Testis (tissue), 2 donors: ENCODE measurements at regions not wholly inside any gene's neighbourhood (a gene's known extent, or its start where the extent isn't known, plus 50 kb on each side); places are given as distances from the start of the nearest gene placed in this dataset.

ENCODE experiments used
- POLR2A ChIP-seq: fragments of 450-650 bp; IDR thresholded peaks from one replicate; pipeline ENCODE4 v1.6.1; 2017; ENCODE audit warnings: antibody characterized with exemption, mild to moderate bottlenecking, moderate library complexity
- TF ChIP-seq, protein P1 (sequence below), 3 experiments: fragments of 450-650 bp in 2 of 3; fragments of 200-600 bp in 1 of 3; sonication (generic) in 1 of 3; IDR thresholded peaks; one replicate each; pipeline ENCODE4 v1.5.1; 2016 to 2019; ENCODE audit warnings: antibody characterized with exemption in 3 of 3, mild to moderate bottlenecking in 2 of 3, moderate library complexity in 1 of 3

DNA sequence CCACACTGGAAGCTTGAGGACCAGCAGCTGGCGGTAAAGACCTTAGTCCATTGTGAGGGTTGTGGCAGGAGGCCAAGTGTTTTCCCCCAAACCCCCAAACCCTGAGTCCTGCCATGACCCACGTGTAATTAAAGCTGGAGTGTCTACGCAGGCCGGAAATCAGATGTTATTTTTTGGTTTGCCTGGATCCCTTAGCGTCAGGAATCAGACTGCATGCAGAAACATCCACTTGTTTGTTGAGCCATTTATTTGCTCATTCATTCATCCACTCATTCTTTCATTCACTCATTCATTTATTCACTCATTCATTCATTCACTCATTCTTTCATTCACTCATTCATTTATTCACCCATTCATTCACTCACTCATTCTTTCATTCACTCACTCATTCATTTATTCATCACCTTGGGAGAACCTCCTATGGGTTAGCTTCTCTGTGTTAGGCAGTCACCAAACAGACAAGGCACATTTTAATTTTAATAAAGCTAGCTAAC lies 313.1 kb downstream of the MAF start:
- TF ChIP-seq, protein P1, sequence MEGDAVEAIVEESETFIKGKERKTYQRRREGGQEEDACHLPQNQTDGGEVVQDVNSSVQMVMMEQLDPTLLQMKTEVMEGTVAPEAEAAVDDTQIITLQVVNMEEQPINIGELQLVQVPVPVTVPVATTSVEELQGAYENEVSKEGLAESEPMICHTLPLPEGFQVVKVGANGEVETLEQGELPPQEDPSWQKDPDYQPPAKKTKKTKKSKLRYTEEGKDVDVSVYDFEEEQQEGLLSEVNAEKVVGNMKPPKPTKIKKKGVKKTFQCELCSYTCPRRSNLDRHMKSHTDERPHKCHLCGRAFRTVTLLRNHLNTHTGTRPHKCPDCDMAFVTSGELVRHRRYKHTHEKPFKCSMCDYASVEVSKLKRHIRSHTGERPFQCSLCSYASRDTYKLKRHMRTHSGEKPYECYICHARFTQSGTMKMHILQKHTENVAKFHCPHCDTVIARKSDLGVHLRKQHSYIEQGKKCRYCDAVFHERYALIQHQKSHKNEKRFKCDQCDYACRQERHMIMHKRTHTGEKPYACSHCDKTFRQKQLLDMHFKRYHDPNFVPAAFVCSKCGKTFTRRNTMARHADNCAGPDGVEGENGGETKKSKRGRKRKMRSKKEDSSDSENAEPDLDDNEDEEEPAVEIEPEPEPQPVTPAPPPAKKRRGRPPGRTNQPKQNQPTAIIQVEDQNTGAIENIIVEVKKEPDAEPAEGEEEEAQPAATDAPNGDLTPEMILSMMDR (IDR thresholded peaks at IDR 0.05): no peak
- TF ChIP-seq POLR2A: no peak
